ENCODE measurements at regions not wholly inside any gene's neighbourhood (a gene's known extent, or its start where the extent isn't known, plus 50 kb on each side); places are given as distances from the start of the nearest gene placed in this dataset.
"Not testable (repeated sequence)": the region's sequence is repeated elsewhere in the genome, so short reads cannot be mapped to it uniquely, and the experiment has no call there.

GRCh38 chr4:181108237-181108636 is 1135.0 kb upstream of the TENM3 start:
- intact Hi-C loops (cut with DNase I): no loop called here
- DNase-seq: no peak
- Histone ChIP-seq H3K27me3 (peaks cover 0 to 5% (median 0%) of the 10 kb centered on the region in 7 donors), H3K4me1 (no peaks in the 10 kb centered on the region), H3K4me3 (no peak overlapping the region), H3K27ac (no peak overlapping the region), H3K36me3 (no peaks in the 10 kb centered on the region), H3K9me3 (no peaks in the 10 kb centered on the region)
- whole genome bisulfite sequencing, 2 donors: 76 to 86% methylated on average over 3 of the region's 3 CpGs
- TF ChIP-seq CTCF (IDR thresholded peaks at IDR 0.05): no peak
- ATAC-seq: no peak

DNA sequence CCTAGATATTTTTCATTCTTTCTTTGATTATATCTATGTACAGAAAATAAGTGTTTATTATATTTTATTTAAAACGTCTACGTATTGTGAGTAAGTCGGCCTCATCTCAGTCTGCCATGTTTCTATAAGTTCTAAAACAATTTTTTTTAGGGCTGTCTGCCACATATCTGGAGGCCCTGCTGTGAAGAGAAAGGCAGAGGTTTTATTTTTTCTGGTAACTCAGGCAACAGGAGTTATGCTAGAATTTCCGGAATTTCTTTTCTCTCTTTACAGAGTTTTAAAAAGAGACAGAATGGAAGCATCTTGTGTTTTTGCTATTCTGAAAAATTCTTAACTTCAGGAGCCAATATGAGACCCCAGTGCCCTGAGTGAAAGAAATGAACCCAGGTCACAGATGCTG is 1124.0 kb upstream of the TENM3 start:
- intact Hi-C loops (cut with DNase I): no loop called here
- H3K36me3 ChIP-seq: no peaks in the 10 kb centered on the region
- H3K9me3 ChIP-seq: no peaks in the 10 kb centered on the region
- H3K27ac ChIP-seq: no peak overlapping the region
- TF ChIP-seq CTCF (IDR thresholded peaks at IDR 0.05): no peak
- peaks cover 0 to 7% (median 0%) of the 10 kb centered on the region in 7 donors for H3K27me3 ChIP-seq
- DNase-seq (no peak), ATAC-seq (no peak)
- H3K4me1 ChIP-seq: no peaks in the 10 kb centered on the region
- H3K4me3 ChIP-seq: no peak overlapping the region
- WGBS, 2 donors: 82 to 86% methylated on average over 4 of the region's 4 CpGs

DNA sequence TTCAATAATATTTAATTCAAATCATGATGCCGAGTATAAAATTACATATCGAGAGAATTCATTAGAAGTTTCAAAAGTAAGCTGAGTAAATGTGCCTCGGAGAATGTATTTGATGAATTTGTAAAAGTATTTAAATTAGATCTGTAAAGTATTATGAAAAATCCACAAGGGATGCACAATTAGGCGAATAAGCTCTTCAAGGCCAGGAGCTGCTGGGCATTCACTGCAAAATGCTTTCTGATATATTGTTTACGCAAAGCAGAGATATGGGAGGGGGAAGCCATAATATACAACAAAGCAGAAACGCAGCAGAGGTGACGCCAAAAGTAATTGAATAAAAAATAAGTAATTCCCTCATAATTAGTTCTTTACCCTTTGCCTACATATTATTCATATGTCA is 1121.5 kb upstream of the TENM3 start:
- WGBS, 2 donors: 87 to 90% methylated on average over 7 of the region's 7 CpGs
- DNase-seq (no peak), ATAC-seq (no peak)
- intact Hi-C loops (cut with DNase I): no loop called here
- Histone ChIP-seq H3K36me3 (no peaks in the 10 kb centered on the region), H3K4me3 (no peak overlapping the region), H3K27ac (no peak overlapping the region), H3K9me3 (no peaks in the 10 kb centered on the region), H3K4me1 (no peaks in the 10 kb centered on the region), H3K27me3 (peaks cover 0 to 7% (median 0%) of the 10 kb centered on the region in 7 donors)
- TF ChIP-seq CTCF (IDR thresholded peaks at IDR 0.05): no peak

DNA sequence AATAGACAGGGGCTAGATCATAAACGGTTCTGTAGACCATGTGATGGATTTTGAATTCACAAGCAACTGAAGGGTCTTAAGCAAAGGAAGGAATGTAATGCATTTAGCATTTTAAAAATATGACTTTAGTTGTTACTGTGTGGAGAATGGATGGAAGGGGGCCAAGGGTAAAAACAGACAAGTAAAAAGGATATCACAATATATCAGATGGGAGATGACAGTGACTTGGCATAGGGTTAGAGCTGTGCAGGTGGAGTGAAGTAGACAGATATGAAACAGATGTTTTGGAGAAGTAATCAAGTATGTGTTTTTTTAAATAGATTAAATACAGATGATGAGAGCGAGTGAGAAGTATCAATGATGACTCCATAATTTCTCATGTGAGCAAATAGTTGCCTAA is 1116.0 kb upstream of the TENM3 start:
- no peak for TF ChIP-seq CTCF (IDR thresholded peaks at IDR 0.05)
- Histone ChIP-seq H3K4me1 (no peaks in the 10 kb centered on the region), H3K4me3 (no peak overlapping the region), H3K36me3 (no peaks in the 10 kb centered on the region), H3K27ac (no peak overlapping the region), H3K27me3 (no peaks in the 10 kb centered on the region), H3K9me3 (peaks cover 0 to 36% (median 4%) of the 10 kb centered on the region in 11 donors)
- ATAC-seq: no peak
- no peak for DNase-seq
- intact Hi-C loops (cut with DNase I): no loop called here
- WGBS, 2 donors: 81 to 82% methylated on average over 2 of the region's 2 CpGs

DNA sequence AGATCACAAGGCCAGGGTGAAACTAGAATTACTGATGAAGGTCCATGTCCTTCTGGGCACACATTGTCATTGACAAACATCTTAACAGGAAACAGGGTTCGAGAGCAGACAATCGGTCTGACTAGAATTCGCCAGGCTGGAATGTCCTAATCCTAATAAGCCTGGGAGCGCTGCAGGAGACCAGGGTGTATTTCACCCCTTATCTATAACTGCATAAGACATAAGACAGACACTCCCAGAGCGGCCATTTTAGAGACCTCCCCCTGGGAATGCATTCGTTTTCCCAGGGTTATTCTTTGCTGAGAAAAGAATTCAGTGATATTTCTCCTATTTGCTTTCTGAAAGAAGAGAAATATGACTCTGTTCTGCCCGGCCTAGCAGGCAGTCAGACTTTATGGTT is 1112.9 kb upstream of the TENM3 start:
- H3K4me3 ChIP-seq; H3K27me3 ChIP-seq; H3K4me1 ChIP-seq; H3K27ac ChIP-seq; H3K36me3 ChIP-seq; ATAC-seq; intact Hi-C loops (cut with DNase I); DNase-seq: not testable (repeated sequence)
- H3K9me3 ChIP-seq: peaks cover 0 to 38% (median 4%) of the 10 kb centered on the region in 11 donors
- WGBS, 2 donors: 74 to 88% methylated on average over 7 of the region's 7 CpGs
